ENCODE measurements at regions not wholly inside any gene's neighbourhood (a gene's known extent, or its start where the extent isn't known, plus 50 kb on each side); places are given as distances from the start of the nearest gene placed in this dataset.

GRCh38 chr5:20498926-20499325 lies 510.9 kb upstream of the CDH18 start:
- DNase-seq (ENCODE audit: low read depth in 1 of 2, low spot score in 1 of 2): no peak
- TF ChIP-seq CTCF (IDR thresholded peaks at IDR 0.05; ENCODE audit: low read depth, low read length): no peak
- Histone ChIP-seq H3K9me3 (ENCODE audit: low read depth) (no peaks in the 10 kb centered on the region), H3K36me3 (no peaks in the 10 kb centered on the region), H3K27ac (no peak overlapping the region), H3K4me3 (no peak overlapping the region), H3K27me3 (no peaks in the 10 kb centered on the region), H3K4me1 (ENCODE audit: low read depth) (no peaks in the 10 kb centered on the region)

GRCh38 chr5:20498102-20498501 lies 510.1 kb upstream of the CDH18 start:
- Histone ChIP-seq H3K27me3 (no peaks in the 10 kb centered on the region), H3K4me3 (no peak overlapping the region), H3K36me3 (no peaks in the 10 kb centered on the region), H3K4me1 (ENCODE audit: low read depth) (no peaks in the 10 kb centered on the region), H3K9me3 (ENCODE audit: low read depth) (no peaks in the 10 kb centered on the region), H3K27ac (no peak overlapping the region)
- no peak for TF ChIP-seq CTCF (IDR thresholded peaks at IDR 0.05; ENCODE audit: low read depth, low read length)
- no peak for DNase-seq (ENCODE audit: low read depth in 1 of 2, low spot score in 1 of 2)

GRCh38 chr5:20497356-20497755 lies 509.4 kb upstream of the CDH18 start:
- no peaks in the 10 kb centered on the region for H3K27me3 ChIP-seq
- no peaks in the 10 kb centered on the region for H3K4me1 ChIP-seq (ENCODE audit: low read depth)
- TF ChIP-seq CTCF (IDR thresholded peaks at IDR 0.05; ENCODE audit: low read depth, low read length): no peak
- H3K27ac ChIP-seq: no peak overlapping the region
- DNase-seq (ENCODE audit: low read depth in 1 of 2, low spot score in 1 of 2): no peak
- H3K36me3 ChIP-seq: no peaks in the 10 kb centered on the region
- H3K9me3 ChIP-seq (ENCODE audit: low read depth): no peaks in the 10 kb centered on the region
- H3K4me3 ChIP-seq: no peak overlapping the region

DNA sequence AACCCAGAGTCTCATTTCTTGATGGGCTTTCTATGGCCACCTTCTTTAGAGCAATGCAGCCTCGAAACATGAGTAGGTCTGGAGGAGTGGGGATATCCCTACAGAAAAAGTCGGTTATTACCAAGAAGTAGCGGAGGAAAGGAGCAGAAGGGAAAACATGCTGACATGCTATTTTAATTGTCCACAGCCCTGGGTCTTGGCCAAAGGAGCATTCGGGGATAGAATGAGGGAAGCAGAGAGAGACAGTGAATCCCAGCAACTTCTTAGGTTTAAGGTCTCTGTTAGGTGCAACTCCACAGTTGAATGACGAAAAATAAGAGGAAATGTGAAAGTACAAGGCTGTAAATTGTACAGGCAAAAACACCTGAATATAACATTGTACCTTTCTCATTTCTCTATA lies 506.7 kb upstream of the CDH18 start:
- no peak overlapping the region for H3K27ac ChIP-seq
- H3K9me3 ChIP-seq (ENCODE audit: low read depth): no peaks in the 10 kb centered on the region
- H3K27me3 ChIP-seq: no peaks in the 10 kb centered on the region
- H3K4me3 ChIP-seq: no peak overlapping the region
- no peaks in the 10 kb centered on the region for H3K36me3 ChIP-seq
- no peaks in the 10 kb centered on the region for H3K4me1 ChIP-seq (ENCODE audit: low read depth)
- no peak for TF ChIP-seq CTCF (IDR thresholded peaks at IDR 0.05; ENCODE audit: low read depth, low read length)
- no peak for DNase-seq (ENCODE audit: low read depth in 1 of 2, low spot score in 1 of 2)

GRCh38 chr5:20486826-20487225 lies 498.8 kb upstream of the CDH18 start:
- no peaks in the 10 kb centered on the region for H3K4me1 ChIP-seq (ENCODE audit: low read depth)
- no peaks in the 10 kb centered on the region for H3K27me3 ChIP-seq
- H3K9me3 ChIP-seq (ENCODE audit: low read depth): no peaks in the 10 kb centered on the region
- H3K36me3 ChIP-seq: no peaks in the 10 kb centered on the region
- no peak overlapping the region for H3K4me3 ChIP-seq
- no peak for TF ChIP-seq CTCF (IDR thresholded peaks at IDR 0.05; ENCODE audit: low read depth, low read length)
- no peak overlapping the region for H3K27ac ChIP-seq
- DNase-seq (ENCODE audit: low read depth in 1 of 2, low spot score in 1 of 2): no peak

GRCh38 chr5:20476016-20476415 lies 488.0 kb upstream of the CDH18 start:
- TF ChIP-seq CTCF (IDR thresholded peaks at IDR 0.05; ENCODE audit: low read depth, low read length): no peak
- Histone ChIP-seq H3K36me3 (no peaks in the 10 kb centered on the region), H3K27me3 (no peaks in the 10 kb centered on the region), H3K27ac (no peak overlapping the region), H3K4me1 (ENCODE audit: low read depth) (no peaks in the 10 kb centered on the region), H3K9me3 (ENCODE audit: low read depth) (no peaks in the 10 kb centered on the region), H3K4me3 (no peak overlapping the region)
- DNase-seq (ENCODE audit: low read depth in 1 of 2, low spot score in 1 of 2): no peak

Measured in cardiac muscle cell (in vitro differentiated cells and primary cell).